Epithelial cell of prostate (primary cell): ENCODE measurements at regions not wholly inside any gene's neighbourhood (a gene's known extent, or its start where the extent isn't known, plus 50 kb on each side); places are given as distances from the start of the nearest gene placed in this dataset.

Source experiments
- DNase-seq: peaks from one replicate; pipeline ENCODE4 v3.0.0-alpha.2; 2011; ENCODE audit warnings: low read depth, low spot score
- H3K27ac ChIP-seq: fragments of 450-650 bp; 2 replicates; pipeline ENCODE4 v1.5.1; 2017; ENCODE audit warnings: mild to moderate bottlenecking

DNA sequence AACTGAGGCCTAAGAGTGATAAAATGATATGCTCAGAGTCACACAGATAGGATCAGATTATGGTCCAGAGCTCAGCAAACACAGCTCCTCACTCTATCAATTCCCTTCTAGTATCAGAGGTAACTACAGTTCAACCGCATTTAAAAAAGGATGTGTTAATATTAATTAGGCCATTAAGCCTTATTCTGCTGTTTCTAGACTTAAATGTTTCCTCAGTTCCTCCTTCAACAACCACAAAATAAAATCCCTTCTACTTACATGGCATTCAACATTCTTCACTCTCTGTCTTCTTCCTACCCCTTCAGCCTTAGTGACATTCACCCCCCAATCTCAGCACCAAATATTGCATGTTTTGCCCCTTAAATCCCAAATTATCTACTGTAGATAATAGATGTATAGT lies 254.9 kb downstream of the PLPP3 start:
- no peak overlapping the region for H3K27ac ChIP-seq
- DNase-seq = no peak

DNA sequence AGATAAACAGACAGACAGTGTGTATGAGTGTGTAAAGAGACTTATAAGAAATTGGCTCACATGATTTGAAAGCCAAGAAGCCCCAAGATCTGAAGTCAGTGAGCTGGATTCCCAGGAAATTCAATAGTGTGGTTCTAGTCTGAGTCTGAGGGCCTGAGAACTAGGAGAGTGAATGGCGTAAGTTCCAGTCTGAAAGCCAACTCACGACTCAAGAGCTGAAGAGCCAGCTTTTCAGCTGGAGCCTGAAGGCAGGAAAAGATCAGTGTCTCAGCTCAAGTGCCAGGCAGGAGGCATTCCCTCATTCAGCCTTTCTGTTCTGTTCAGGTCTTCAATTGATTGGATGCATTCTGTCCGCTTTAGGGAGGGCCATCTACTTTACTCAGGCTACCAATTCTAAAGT lies 257.2 kb downstream of the PLPP3 start:
- no peak for DNase-seq
- H3K27ac ChIP-seq = no peak overlapping the region

DNA sequence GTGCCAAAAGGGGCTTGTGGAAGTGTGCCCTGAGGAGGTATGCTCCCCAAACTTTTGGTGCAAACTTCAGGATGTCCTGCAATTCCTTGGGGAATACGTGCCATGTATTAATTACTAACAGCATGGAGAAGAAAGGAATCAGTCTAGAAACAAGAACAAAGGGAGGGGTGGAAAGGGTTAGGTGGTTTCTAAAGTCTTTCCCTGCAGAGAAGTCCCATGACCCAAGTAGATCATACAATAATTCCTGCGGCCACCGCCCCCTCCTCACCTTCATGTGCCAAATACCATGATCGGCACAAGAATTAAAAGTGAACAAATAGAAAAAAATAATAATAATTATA lies 258.2 kb downstream of the PLPP3 start:
- H3K27ac ChIP-seq = no peak overlapping the region
- DNase-seq = no peak

DNA sequence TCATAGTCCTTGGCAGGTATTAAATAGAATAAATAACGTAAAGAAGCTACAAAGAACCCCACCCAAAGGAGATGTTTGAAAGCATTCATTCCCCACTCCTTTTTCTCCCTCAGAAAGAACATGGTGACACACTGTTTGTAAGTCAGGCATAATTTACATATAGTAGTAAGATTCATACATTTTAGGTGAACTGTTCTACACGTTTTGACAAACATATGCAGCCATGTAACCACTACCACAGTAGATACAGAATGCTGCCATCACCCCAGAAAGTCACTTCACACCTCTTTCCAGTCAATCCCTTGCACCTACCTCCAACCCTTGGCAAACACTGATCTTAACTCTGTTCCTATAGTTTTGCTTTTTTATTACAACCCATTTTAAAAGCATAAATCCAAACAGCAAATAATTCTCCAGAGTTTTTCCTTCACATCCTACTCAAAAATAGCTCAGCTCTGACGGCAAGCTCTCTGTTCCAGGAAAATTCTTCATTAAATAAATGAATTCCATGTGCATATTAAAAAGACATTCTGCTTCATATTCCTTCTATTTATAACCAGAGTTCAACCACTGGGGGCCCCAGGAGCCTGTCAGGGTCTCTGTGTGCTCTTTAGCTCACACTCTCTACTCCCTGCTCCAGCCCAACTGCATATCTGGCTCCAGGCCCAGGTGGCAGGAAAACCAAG lies 258.8 kb downstream of the PLPP3 start:
- no peak for DNase-seq
- H3K27ac ChIP-seq = no peak overlapping the region

DNA sequence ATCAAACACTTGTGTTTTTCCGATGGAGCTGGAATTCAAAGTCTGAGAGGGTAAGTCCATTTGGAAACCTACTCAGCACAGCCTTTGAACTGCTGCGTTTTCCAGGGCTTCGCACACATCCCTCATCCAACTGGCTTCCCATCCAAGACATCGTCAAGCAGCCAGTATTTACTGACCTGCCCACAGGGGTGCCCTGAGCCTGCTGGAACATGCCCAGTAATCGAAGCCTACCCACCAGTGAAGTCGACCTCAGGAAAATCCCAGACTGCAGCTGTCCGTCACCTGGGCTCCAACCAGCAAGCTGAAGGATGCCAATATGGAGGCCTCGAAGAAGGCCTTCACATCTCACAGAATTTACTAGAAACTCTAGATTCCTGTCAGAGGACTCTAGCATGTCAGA lies 261.6 kb downstream of the PLPP3 start:
- no peak for DNase-seq
- no peak overlapping the region for H3K27ac ChIP-seq

DNA sequence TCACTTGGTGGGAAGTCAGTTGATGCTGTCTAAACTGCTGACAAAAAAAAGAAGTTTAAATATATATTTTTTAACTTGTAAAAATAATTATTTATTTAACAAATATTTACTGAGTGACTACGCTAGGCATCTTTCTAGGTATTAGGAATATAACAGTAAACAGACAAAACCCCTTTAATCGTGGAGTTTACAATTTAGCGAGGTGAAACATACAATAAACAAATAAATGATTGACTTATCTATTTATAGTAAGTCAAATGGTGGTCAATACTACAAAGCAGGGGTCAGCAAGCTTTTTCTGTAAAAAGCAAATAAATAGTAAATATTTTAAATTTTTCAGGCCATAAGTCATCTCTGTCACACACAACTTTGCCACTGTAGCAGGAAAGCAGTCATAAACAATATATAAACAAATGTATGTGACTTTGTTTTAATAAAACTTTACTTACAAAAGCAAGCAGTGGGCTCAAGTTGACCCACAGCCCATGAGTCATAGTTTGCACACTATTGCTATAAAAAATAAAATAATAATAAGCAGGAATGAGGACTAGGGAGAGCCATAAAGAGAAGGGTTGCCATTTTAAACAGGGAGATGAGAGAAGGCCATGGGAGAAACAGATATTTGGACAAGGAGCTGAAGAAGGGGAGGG lies 263.9 kb downstream of the PLPP3 start:
- DNase-seq = no peak
- no peak overlapping the region for H3K27ac ChIP-seq

DNA sequence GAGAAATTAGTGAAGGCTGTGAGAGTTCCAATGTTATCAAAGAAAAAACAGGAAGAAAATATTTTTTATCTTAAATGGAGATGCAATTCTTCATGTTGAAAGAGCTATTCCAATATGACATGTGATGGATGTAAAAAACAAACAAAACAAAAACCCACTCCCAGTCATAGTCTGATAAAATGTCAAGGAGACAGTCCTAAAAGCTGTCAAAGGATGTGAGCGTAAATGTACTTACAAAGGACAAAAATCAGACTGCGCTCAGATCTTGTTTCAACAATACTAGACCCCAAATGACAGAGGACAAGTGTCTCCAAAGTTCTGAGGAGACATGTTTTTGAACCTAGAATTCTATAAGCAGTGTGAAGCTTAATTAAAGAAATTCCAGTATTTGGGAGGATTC lies 265.8 kb downstream of the PLPP3 start:
- H3K27ac ChIP-seq = no peak overlapping the region
- no peak for DNase-seq

DNA sequence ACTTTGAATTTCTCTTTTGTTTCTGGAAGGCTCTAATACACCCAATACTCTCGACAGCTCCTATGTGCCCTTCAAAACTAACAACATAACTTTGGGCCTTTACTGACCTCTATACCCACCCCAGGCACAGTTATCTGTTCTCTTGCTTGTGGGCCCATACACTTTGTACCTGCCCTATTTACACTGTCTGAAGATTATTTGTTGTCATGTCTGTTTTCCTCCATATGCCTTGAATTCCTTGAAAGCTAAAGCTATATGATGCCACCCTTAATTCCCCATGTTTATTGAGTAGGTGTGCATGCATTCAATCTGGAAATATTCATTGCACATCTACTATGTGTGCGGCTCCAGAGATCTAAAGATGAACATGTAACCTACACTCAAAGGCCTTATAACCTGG lies 267.6 kb downstream of the PLPP3 start:
- no peak for DNase-seq
- no peak overlapping the region for H3K27ac ChIP-seq

DNA sequence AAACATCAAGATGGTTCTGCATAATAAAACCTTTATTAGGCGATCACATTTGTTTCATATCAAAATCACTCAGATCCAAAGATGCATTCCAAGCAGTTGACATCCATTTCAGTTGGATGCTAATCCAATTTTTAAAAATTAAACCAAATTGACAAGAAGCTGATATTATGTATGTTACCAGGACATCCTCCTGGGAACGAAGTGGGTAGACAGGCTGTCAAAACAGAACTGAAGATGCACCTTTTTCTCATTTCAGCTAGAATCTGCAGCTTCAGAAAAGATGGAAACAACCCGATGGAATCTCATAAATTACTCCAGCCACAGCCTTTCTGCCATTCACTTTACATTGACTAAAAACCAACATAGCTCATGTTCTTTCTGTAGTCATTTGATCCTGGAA lies 268.4 kb downstream of the PLPP3 start:
- no peak for DNase-seq
- H3K27ac ChIP-seq = no peak overlapping the region

DNA sequence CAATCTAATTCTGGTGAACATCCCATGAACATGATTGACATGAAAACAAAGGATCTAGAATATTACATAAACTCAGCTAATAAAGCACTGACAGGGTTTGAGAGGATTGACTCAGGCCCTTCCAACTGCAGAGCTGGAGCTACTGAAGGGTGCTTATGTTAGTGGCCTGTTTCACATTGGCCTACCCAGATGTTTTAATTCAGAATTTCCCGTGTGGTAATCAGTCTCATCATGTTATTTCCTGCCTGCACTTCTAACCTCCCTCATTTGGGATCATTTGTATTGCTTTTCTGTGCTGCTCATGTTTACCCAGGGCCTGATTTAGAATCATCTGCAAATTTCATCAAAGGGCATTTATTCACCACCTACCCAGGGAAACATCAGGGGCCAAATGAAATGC lies 270.3 kb downstream of the PLPP3 start:
- no peak for DNase-seq
- H3K27ac ChIP-seq = no peak overlapping the region

DNA sequence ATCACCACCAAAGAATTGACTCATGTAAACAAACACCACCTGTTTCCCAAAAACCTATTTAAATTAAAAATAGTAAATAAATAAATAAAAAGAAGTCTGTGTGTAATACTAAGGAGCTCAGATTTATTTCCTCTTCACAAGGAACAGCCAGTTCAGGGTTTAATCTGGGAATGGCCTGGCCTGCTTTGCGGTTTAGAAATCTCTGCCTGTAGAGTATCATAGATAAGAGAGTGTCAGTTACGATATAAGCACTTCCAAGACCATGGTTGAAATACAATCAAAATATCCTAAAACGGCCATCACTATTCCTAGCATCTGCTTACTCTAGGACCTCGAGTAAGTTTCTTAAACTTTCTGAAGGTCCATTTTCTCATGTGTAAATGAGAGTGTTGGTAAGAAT lies 274.4 kb downstream of the PLPP3 start:
- no peak overlapping the region for H3K27ac ChIP-seq
- DNase-seq = no peak

DNA sequence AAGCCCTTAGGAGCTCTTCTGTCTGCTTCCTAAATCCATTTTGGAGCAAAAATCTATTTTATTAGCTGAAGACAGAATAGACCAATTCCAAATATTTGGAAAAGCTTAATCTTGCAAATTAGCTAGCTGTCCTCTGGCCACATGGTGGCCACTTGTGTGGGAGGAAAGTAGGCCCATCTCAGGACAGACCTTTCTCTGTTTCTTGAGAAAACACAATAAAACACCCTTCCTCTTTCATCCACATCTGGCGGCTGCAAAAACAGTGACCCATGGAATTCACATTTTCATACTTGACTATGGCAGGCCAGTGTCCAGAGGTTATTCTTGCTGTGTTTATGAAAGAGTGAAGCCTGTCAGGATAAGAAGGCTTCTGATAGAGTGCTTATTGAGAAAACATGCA lies 275.6 kb downstream of the PLPP3 start:
- DNase-seq = no peak
- no peak overlapping the region for H3K27ac ChIP-seq

DNA sequence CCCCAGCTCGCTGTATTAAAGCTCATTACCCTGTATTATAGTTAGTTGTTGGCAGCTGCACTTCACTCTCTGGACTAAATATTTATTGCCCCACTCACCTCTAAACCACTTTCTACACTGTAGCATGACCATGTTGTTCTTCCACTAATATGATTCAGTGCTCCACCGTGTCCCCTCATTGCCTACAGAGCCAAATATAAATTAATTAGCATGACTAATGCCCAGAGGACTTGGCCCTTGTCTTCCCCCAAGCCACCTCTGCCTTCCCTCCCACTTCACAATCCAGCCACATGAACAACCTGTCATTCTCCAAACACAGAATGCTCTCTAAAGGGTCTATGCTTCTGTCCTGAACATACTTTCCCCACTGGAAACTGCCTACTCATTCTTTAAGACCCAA lies 276.5 kb downstream of the PLPP3 start:
- H3K27ac ChIP-seq = no peak overlapping the region
- no peak for DNase-seq

DNA sequence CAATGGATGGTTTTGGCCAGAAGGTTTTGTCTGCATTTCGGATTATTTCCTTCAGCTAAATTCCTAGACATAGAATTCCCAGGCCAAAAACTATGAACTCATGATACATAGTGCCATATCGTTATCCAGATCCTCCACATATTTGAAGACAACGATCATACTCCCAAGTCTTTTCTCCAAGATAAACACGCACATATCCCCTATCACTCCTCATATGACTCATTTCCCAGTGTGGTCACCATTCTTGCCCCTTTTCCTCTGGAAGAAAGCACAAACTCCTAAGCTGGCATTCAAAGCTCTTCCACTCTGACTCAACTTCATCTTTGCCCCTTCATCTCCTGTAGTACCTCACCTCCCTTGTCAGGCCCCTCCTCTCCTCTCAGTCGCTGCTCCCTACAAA lies 277.6 kb downstream of the PLPP3 start:
- no peak overlapping the region for H3K27ac ChIP-seq
- DNase-seq = no peak

DNA sequence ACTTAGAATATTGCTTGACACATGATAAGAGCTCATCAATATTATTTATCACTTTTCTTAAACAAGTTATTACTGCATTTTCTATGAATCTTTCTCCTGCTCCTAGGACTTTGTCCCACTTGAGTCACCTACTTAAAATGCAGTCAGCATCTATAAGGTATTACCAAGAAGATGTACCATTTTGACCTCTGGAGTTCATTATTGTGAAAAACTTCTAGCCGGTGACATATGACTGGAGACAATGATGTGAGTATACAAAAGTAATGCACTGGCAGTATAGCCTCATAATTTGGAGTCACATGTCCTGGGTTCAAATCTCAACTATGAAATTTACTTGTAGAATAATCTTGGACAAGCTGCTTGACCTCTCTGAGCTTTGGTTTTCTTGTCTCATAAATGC lies 278.5 kb downstream of the PLPP3 start:
- no peak for DNase-seq
- H3K27ac ChIP-seq = no peak overlapping the region

DNA sequence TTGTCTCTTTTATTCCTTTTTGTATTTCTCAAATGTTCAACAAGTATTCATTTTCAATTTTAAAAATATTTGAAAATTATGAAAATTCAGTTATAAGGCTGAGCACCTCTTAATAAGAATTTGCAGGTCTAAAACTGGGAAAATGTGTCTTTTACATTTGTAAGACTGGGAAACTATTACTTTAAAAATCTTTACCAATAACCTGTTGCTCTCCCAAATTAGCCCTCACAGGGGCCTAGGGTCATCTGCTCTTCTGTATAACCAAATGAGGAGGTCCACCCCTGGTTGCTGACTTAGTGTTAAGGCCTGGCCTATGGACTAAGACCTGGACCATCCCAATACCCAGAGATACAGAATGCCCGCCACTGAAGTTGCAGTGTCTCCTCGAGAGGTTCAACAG lies 280.5 kb downstream of the PLPP3 start:
- H3K27ac ChIP-seq = no peak overlapping the region

DNA sequence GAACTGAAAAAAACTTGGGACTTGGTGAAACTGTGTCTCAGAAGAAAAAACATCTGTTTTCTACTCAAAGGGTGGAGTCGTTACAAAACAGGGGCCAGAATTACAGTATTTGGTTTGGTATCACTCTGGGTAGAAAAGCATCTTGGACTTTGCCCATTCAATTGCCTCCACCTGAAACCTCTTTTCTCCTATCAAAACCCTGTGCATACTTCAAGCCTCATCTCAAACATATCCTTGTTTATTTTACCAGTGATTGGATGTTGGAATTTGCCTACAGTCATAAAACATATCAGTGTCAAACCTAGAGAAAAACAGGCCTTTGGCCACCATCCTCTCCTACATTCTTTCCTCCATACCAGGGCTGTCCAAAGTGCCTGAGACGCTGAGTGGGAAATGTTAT lies 281.5 kb downstream of the PLPP3 start:
- no peak for DNase-seq
- no peak overlapping the region for H3K27ac ChIP-seq

More for the DNA sequence above, 280.5 kb downstream of the PLPP3 start:
- DNase-seq = no peak

DNA sequence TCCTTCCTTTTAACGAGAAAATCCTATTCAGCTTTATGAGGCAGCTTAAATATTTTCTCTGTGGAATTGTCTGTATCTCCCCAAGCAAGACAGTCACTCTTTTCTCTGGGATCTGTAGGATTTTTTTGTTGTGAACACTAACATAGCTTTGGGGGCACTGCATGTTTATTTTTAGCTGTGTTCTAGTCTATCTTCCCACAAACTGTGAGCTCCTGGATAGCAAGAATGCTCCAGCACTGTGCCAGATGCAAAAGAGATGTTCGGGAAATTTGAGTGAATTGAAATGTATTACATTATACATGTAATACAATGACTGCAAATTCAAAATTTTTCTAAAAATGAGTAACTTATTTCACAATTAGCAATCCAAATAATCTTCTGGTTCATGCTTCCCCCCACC lies 282.2 kb downstream of the PLPP3 start:
- DNase-seq = no peak
- no peak overlapping the region for H3K27ac ChIP-seq

DNA sequence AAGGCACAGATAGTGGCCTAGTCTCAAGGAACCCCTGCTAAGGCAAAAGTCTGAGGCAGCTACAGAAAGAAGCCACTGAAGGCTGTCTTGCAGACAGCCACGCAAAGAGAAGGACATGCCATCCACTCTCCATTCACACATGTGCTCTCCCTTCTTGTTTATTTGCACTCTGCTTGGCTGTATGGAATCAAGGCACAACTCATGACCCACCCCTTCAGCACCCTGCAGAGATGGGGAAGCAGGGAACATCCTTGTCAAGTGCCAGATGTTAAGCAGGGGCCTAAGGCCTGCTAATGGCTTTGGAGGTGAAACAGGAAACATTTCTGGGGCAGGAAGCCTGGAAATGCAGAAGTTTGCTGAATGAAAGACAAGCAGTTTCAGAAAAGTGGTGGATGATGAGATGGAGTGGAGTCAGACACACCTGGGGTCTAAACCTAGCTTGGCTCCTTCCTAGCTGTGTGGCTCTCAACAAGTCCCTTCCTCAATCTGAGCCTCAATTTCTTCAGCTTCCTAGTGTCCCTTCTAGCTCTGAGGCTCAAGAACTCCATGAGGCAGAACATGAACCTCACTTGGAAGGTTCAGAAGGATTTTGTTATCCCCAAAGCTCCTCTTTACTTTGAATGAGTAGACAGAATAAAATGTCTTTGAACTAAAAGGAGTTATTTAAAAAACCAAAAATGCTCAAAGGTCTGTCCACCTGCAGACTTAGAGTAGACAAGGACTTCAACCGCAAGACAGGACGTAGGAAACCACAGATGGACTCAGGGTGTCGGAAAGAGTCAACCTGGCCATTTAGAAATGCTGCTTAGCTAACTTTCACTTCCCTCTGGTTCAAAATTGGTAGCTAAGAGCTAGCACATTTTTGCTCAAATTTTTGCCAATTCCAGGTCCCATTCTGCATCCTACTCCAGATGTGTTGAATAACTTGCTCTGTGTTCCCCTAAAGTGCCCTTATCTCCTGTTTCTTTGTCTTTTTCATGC lies 283.1 kb downstream of the PLPP3 start:
- H3K27ac ChIP-seq = no peak overlapping the region
- DNase-seq = no peak

DNA sequence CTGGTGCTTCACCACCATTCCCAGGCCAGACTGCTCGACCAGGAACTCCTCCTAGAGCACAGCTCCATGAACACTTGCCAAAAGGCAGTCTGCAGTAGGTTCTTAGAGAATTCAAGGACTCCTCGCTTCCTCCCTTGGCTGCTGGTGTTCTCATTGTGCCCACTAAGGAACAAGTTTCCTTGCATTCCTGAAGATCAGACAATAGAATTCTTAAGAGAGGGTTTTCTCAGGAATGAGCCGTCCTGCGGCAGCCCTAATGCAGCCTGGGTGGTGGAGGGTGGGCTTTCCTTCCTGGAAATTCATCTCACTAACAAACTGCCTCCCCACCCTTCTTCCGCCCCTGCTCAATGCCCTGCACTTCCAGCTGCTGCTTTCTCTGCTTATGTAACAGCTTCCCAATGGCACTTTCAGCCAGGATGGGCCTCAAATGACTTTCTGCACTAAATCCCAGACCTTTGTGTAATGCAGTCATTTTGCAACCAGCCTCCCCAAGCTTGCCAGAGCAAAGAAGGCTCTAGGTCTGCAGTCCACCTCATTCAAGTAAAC lies 287.9 kb downstream of the PLPP3 start:
- H3K27ac ChIP-seq = no peak overlapping the region
- no peak for DNase-seq

DNA sequence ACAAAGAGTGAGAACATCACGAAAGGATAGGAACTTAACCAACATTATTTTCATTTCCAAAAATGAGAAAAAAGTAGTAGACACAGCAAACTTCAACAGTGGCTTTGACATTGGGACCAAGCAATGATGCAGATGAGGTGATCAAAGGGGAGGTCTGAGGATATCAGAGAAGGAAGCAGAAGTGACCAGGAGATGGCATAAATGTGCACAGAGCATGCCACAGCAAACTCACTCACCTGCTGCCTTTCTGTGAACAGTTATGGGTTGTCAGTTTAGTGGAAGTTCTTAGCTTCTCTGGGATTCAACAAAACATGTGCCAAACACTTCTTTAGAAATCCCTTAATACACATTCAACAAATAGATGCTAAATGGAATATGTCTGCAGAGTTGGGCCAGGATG lies 290.1 kb downstream of the PLPP3 start:
- H3K27ac ChIP-seq = no peak overlapping the region
- DNase-seq = no peak
